SIG-M5 (cell line): ENCODE measurements at regions not wholly inside any gene's neighbourhood (a gene's known extent, or its start where the extent isn't known, plus 50 kb on each side); places are given as distances from the start of the nearest gene placed in this dataset.

Source experiments
- DNase-seq: peaks from one replicate; lab custom pipeline; 2025; lab: John Stamatoyannopoulos, UW

DNA sequence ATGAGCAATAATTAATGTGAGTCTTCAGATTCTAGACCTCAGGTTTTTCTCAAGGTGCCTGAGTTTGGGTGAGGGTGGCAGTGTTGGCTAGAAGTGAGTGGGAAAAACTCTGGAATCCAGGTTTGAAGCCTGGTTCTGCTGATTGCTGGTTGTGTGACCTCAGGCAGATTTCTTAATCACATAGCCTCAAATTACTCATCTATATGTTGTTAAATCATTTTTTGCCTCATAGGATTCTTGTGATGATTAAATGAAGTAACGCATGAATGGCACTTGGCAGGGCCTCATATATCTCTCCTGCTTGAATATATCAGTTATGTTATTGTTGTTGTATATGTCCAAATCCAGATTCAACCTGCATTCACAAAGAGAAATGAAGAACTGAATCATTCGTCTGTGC is 60.5 kb downstream of the NR2F2 start:
- DNase-seq, result no peak

DNA sequence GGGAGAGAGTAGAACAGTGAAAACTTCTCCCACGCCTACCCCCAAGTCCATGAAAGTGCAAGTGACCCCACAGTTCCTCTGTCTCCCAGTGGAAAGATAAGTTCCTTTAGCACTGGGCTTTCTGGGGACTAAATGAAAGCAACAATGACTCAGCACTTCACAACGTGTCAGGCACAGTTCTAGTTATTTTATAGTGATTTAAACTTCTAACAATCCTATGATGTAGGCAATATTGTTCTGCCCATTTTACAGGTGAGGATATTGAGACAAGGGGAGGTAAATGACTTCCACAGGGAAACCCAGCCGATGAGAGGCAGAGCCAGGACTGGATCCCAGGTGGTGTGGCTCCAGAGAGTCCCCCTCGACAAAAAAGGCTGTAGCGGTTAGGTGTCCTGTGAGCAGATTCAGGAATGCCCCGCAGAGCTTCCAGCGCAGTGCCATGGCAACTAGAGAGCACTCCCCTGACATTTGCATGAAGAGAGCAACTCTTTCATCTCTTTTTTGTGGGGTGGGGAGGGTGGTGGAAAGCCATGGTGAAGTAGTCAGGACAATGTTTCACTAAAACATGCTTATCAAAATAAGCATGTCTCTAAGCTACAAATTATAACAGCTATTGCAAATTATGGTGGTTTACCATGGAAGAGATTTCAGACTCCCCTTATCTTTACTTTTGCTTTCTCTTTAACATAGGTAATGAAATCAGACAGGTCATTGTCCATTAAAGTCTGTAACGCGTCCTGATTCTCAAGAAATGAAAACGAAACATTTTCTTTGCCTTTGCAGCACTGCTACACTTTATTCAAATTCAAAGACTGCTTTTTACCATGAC is 62.1 kb downstream of the NR2F2 start:
- DNase-seq, result no peak

DNA sequence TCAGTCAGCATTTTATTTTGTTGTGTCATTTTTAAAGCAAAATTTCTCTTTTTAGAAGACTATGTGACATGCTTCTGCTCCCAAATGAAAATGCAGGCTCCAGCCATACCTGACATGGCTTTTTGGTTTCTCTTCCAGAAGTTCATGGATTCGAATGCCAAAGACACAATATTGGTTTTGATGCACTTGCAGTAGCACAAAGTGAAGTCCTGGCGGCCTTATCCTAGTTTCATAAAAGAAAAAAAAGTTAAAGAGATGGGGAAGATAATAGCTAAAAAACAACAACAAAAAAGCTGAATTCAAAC is 62.7 kb downstream of the NR2F2 start:
- DNase-seq, result no peak

DNA sequence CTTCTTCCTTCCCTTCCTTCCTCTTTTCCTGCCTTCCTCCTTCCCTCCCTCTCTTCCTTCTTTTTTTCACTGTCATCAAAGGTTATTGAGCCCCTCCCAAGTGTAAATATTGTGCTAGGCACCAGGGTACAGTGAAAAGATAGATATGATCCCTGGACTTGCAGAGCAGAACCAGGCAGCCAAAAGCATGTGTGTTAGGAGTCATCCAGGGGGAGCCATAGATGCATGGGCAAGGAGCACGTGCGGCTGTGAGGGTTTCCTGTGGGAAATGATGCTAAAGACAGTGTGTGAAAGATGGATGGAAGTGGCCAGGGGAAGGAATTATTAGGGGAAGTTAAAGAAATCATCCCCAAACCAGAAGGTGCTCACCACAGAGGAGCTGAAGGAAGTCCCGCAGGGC is 65.2 kb downstream of the NR2F2 start:
- no peak for DNase-seq

DNA sequence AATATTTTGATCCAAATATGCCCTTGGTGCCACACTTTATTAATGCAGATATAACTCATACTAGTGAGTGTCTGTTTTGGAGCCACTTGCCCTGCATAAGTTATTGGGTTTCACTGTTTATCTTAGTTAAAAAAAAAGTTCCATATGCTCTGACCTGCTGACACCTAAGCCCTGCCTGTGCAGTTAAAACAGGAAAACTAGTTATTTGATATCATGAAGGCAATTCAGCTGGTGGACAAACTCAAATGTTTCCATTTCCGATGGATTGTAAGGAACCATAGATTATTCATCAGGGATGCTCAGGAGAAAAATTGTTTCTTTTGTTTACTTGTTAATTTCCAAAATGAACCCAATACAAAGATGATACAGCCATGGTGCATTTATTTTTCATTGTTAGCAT is 68.3 kb downstream of the NR2F2 start:
- no peak for DNase-seq

DNA sequence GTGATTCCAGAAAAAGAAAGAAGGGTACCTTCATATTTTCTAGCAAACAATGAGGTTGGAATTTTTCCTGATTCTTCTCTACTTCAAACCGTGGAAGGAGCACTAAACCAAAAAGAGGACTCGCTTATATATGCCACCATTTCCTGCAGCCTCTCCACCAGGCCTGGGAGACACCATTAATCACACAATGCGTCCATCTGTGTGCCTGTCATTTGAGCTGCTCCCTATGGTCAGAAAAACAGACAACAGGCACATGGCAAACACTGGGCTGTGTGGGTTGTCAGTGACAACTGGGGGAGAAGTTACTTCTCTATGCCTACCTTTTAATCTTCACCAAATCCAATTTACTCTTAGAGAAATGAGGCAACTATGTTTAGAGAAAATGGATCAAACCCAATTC is 71.9 kb downstream of the NR2F2 start:
- DNase-seq, result no peak

DNA sequence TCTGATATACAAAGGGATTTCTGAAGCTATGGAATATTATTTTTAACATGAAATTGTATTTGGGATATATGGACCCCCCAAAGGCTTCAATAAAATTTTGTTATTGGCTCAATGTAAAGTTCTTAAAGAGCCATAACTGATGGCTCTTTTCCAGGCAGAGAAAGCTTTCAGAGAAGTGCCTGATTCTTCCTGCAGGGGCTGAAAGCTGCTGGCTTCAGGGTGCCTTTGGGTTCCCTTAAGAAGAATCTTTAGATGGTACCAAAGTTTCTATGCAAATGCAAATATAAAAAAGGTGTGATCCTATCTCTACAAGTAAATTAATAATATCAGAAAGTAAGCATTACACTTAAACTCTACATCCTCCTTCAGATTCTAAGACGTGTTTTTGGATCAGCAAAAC is 72.6 kb downstream of the NR2F2 start:
- DNase-seq, result no peak

DNA sequence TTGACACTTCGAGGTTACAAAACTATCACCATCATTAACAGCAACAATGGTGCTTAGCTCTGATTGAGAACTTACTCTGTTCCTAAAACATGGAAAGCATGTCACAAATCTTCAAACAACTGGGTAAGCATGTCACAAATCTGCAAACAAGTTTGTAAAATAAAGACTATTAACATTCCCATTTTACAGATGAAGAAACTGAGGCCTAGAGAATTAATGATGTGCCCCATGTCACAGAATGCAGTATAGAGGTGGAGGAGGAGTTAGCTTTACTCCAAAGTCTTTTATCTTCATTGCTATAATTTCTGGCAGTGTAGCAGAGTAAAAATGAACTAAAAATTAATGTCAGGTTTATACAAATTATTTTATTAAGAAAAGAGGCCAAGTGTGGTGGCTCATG is 73.4 kb downstream of the NR2F2 start:
- DNase-seq, result no peak

DNA sequence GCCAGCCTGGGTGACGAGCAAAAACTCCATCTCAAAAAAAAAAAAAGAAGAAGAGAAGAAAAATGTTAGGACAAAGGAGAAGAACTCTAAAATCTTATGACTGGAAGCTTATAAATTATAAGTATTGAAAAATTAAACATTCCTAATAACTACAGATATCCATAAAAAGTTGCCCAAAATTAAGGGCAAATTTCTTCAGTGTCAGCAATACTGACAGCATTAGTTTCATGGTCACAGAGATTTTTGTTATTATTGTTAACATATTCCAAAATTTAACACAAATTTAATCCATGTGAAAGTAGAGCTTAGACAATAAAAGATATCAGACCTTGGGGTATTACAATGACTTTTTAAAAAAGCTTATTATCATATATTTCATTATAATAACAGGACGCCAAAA is 74.1 kb downstream of the NR2F2 start:
- no peak for DNase-seq

DNA sequence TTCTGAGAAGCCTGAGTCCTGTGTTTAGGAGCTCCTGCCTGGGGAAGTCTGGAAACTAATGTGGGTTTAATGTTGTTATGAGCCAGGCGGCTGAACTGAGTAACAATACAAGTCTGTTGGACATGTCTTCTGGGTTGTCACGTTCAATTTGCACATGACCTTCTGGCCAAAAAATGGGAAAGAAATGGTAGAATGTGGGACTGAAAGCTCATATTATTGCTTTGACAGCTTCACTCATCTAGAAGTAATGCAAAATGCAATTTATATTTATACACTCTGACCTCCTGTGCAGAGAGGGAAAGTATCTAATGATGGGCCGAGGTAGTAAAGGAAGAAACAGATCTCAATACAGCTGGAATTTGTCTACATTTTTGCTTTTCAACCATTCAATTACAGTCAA is 75.8 kb downstream of the NR2F2 start:
- no peak for DNase-seq

DNA sequence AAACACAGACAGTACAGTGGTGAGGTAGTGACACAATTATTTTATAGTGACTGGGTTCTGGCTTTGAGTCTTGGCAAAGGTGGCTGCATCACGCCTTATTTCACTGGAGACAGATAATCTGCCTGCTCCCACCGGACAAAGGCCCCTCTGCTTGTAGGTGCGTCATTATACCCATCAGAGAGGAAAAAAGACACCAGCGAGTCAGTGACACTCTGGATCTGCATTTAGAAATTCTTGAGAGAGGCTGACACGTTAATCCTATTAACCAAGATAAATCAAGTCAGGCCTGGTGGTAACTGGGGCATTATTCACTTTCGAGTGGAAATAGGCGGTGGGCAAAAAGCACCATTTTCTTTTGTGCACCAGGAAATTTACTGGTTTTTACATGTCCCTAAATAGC is 76.2 kb downstream of the NR2F2 start:
- DNase-seq, result no peak

DNA sequence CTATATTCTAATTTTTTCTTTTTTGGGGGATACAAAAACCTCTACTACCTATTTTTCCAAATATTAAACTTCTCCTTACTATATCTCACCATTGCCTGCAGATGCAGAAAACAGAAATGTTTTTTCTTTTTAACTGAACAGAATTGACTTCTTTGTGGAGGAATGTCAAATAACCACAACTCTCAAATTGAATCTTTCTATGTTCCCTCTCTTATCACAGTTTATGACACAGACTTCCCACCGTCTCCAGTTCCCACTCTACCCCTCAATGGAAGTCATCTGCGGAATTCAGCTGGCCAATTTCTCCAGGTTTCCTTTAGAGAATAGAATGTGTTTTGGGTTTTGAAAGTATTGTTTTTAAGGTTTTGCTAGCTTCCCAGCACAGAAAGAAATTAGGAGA is 77.0 kb downstream of the NR2F2 start:
- no peak for DNase-seq

DNA sequence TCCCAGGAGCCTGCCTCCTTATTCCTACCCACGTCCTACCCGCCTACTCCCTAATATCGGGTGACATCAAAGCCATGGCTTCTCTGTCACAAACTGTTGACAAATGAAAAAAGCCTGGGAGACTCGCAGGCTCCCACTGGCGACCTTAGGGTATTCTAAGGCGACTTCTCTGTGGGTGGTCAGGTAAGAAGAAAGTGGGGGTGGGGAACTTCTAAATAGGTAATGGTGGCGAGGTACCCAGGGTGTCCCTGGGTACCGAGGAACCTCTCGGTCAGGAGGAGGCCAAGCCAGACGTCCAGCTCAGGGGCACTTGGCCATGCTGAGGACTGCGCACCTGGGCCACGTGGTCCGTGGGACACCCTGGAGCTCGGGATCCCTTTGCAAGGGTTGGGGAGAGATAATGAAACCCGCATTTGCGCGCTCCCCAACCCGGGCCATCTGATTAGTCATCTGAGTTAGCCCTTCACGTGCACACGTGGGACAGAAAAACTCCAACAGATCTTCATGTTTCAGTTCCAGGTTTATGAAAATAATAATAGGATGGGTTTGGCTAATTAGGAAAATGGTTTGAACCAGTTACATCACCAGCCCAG is 78.2 kb downstream of the NR2F2 start:
- no peak for DNase-seq

DNA sequence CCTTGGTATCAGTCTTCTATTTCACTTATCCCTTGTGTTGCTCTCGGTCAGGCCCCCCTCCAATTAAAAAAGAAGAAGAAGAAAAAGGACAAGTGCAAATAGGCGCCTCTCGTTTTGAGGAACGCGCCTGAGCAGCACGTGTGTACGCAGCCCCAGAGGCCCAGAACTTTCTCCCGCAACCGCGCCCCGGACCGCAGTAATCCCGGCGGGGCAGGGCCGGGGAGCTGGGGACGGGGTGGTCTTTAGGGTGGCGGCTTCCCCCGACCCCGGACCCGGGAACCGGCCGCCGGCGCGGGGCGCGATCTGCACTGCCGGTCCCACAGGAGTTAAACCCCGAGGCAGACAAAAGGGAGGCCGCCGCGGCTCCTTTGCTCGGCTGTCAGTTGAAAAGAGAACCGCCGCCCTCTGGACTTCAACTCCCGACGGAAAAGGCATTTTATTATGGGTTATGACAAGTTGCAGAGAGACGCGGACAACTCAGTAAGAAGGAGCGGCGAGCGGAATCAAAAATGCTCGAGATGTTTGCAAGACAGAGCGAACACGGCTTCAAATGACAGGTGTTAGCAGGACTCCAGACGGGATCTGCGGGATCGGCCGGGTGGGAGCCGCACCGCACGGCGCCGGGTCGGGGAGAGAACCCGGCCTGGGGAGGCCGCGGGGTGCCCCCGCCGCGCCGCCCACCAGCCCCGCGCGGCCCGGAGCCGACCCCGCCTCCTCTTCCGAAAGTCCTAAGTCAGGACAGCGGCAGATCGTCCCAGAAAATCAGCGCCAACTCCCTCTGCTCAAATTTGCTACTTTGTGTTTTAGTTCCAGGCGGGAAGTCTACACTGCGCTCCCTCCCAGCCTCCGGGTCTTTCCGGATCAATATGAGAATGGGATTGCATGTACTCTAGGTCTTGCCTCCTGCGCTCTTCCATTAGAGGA is 79.0 kb downstream of the NR2F2 start:
- DNase-seq, result no peak

DNA sequence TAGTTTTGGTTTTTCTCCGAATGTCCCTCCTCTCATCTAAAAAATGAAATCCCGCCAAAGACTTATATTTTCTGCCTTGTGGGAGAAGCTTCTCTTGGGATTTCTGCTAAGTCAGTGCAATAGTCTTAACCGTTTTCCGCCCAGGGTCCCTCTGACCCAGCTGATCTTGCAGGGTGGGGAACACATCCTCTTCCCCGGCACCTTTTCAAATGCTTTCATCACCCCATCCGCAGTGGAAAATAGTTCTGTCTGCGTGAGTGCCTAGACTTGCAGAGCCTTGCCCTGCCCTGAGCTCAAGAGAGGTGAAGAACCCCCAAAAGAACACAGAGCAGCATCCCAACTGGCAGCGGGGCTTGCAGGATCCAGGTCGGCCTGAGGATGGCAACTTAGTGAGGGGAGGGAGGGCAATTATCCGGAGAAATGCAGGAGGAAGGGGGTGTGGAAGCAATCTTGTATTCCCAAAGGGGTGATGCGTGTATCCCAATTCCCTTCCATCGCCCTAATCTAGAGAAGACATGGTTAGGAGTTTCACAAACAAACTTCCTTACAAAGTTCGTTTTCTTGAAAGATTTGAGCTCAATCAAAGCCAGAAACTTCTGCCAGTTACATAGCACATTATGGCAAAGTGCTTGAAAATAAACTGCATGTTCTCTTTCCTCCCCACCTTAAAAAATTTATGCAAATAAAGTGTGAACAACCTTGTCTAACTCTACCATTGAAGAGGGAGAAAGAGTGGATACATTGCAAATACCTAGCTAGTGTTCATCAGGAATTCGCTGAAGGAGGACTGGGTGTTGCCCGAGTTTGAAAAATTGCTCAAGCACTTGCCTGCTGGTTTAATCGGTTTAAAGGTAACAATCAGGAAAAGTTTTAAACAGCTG is 79.9 kb downstream of the NR2F2 start:
- DNase-seq, result no peak

DNA sequence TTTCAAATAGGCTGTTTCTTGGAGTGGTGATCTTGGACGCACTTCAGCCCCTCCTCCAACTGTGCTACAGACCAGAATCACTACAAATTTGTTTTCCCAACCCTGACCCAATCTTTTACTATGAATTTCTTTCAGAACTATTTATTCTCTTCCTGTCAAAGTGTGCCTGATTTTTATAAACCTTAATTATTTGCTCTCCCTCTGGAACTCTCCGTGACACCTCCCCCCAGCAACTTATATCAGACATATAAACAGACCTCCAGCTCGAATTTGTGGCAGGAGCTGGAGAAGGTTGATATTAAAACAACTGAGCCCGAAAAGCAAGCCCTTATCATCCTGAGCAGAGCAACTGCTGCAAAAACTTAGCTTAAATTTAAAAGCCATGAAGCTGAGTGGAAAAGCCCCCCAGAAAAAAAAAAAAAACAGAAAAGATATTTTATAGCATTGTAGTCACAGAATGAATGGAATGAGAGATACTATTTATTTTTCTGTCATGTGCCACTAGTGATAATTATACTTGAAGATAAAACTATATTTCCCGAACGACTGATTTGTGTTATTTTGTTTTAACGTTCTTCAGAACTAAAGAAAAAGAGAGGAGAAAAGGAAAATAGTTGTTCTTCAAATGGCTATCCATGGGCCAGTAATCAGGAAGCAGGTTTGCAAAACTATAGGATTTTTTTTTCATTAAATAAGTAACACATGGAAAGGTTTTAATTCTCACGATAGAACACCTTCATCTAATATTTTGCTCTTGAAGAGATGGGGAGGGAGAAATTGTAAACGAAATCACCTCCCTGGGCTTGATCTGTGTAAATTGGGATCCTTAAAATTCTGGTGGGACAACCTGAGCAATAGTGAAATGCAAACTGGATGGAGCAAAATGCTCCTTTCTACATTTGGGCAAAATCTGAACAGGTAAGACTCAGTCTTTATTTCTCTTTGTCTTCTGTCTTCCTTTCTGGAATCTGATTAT is 80.8 kb downstream of the NR2F2 start:
- DNase-seq, result no peak

DNA sequence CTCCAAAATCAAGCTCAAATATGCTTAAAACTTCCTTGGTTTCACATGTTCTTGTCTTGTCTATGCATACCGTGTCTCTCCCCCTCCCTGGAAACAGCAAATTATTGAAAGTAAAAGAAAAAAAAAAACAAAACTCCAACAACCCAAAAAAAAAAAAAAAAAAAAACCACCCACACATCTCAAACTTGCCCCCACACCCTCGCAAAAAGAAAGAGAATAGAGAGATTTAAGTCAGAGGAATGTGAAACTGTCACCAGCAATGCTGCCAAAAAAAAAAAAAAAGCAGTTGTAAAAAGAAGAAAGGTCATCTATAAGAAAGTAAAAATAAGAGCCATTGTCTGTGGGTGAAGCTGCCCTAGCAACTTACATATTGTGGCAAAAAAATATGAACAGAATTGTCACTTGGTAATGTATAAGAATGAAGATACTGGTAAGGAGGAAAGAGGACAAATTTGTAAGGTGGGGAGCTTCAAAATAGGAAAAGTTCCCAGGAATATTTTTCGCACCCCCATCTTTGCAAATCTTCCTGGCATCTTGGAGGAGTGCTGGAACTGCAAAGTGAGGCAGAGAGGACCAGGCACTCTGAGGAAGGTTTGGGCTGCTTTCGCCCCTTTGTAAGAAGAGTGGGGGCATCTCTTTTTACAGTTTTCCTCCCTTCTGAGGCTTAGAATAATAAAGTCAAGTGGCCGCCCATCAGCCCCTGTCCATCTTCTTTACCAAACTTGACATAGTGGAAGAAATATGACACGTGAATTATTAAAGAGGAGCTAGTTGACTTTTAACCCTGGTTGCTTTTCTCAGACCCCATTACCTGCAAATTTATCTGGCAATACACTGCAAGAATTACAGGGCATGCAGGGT is 81.8 kb downstream of the NR2F2 start:
- no peak for DNase-seq

DNA sequence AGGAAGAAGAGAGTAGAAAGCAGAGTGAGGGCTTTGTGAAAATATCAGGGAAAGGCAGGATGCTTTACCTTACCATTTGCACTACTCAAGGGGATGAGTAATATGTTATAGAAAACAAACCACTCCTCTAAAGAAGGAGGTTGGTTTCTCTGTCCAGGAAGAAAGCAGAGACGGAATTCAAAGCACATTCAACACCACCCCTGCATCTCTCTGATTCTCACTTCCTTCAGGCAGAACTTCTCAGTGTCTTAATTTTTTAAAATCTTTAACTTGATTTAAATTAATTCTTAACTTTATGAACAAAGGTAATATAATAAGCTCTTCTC is 82.4 kb downstream of the NR2F2 start:
- DNase-seq, result no peak

DNA sequence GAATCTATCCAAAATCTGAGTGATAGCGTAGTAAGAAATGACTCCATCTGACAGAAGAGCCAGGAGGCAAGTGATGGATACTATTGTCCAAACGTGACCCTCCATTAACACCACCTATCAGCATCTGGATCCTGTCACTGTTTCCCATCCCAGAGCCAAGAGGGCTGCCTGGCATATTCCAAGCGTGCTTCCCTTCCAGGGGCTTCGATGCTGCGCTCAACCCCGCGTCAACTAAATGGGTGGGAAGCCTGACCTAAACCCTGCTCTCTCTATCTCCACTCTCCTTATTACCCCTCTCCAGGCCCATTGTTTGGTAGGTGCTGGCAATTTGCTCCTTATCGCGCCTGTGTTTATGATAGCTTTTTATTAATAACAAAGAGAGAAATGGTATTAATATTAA is 83.2 kb downstream of the NR2F2 start:
- DNase-seq, result no peak

DNA sequence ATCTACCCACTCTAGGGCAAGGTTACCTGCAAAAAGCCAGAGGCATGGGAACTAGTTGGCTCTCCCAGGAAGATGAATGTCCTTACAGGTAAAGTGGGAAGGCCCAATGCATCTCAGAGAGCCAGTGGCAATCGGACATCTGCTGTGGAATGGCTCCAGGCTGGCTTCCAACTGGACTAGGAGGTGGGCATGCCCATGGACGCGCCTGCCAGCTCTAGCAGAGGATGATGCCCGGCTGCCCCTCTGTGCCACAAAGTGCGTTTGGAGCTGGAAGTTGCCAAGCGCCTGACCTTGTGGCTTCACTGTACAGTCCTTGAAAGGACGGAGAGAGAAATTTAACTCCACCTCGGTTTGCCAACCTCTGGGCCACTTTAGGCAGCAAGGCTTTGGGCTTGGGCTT is 84.4 kb downstream of the NR2F2 start:
- DNase-seq, result no peak
